ENCODE measurements at regions not wholly inside any gene's neighbourhood (a gene's known extent, or its start where the extent isn't known, plus 50 kb on each side); places are given as distances from the start of the nearest gene placed in this dataset.

- DNase-seq (ENCODE audit: low spot score): no peak
Observed at GRCh38 chr11:127135256-127135655, 134.7 kb upstream of the KIRREL3 start.

- no peak for DNase-seq (ENCODE audit: low spot score)
Observed at GRCh38 chr11:127133061-127133460, 132.5 kb upstream of the KIRREL3 start.

- no peak for DNase-seq (ENCODE audit: low spot score)
Observed at GRCh38 chr11:127130321-127130720, 129.8 kb upstream of the KIRREL3 start.

DNA sequence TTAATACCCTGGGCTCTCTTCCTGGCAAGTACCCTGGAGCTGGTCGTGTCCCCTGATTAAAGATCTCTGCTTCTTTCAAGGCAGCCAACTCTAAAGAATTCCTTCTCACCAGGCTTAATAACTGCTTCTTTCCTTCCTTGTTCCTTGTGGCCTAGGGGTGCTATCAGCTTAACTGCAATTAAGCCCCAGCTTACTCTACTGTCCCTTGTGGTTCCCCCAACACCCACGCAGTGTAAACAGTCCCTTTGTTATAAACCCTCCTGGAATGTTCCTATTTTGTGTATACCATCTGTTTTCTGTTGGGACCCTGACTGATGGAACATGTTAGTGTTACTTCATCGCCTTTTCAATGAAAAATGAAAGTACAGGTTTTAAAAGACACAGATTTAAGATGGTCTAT, 126.4 kb upstream of the KIRREL3 start:
- no peak for DNase-seq (ENCODE audit: low spot score)

DNA sequence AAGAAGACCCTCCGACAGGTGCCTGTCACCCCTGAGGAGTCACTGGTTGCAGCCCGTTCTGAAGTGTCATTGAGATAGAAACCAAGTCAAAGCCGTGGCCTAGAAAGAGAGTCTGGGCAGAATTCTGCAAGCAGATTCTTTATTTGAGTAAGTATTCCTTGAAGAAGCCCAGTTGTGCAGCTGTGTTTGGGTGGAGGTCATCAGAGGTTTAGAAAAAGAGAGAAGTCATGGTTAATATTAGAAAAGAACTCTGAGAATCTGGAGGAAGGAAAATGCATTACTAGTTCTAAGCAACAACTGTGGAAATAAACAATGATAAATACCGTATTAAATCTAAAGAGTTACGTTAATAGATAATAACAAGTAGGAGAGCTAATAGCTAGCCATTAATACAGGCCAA, 118.8 kb upstream of the KIRREL3 start:
- DNase-seq (ENCODE audit: low spot score): no peak

DNA sequence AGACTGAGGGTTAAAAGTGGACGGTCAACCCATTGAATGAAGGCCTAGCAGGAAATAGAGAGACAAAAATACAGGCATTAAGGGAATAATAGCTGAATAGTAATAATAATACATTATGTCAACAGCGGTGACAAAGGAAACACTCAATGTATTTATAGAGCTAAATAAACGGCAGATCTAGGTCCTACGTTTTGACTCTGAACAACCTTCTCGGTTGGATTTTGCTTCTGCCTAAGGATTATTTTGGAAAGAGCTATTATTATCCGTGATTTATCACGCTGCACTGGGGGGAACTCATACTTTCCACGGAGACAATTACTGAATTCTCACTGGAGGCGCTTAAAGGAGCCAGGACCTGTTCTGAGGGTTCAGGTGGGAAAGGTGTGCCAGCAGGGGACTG, 118.2 kb upstream of the KIRREL3 start:
- no peak for DNase-seq (ENCODE audit: low spot score)

GRCh38 chr11:127117231-127117739, 116.7 kb upstream of the KIRREL3 start:
- no peak for DNase-seq (ENCODE audit: low spot score)

DNA sequence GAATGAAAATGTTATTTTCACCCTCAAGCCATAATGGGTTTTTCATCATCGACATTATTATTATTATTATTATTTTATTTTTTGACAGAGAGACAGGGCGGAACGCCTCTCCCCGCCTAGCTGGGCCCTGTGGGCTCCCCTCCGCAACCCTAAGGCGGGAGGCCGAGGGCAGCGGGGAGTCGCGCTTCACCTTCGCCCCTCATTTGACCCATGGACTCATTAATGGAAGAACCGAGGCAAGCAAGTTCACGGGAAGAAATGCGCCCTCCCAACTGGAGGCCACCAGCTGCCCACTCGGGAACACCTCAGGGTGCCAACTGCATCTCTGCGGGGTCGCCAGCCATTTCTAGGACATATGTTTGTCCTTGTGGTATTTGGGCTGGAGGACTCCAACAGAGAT, 115.3 kb upstream of the KIRREL3 start:
- no peak for DNase-seq (ENCODE audit: low spot score)

- no peak for DNase-seq (ENCODE audit: low spot score)
Observed at GRCh38 chr11:127114035-127114434, 113.5 kb upstream of the KIRREL3 start.

- DNase-seq (ENCODE audit: low spot score): no peak
Observed at GRCh38 chr11:127110542-127110941, 110.0 kb upstream of the KIRREL3 start.

DNA sequence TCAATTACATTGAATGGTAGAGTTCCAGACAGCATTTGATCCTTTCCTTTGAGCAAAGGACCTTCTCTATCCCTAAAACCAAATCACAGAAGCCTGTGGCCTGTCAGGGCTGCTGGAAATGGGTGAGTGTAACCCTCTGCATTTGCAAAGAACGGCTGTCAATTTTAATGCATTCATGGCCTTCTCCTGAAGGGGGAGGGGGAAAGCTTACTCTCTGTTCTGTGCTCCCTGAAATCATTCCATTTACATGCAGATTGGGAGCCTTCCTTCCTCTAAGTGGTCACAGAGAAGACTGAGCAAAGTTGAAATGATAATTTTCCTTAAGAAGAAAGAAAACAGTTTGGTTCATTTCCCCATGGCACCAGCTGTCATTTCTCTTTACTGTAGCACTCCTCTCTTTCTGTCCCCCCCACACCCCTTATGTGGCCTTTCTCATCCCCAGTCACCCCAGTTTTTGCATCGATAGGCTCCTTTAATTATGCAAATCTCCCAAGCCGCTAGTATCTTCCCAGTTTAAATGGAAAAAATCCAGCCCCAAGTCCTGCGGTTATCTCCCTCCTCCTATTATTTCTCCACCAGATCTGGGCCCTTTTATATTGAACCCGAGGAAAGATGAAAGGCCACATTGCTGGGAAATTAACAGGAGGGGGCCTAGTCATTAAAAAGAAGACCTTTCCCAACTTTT, 109.4 kb upstream of the KIRREL3 start:
- no peak for DNase-seq (ENCODE audit: low spot score)

DNA sequence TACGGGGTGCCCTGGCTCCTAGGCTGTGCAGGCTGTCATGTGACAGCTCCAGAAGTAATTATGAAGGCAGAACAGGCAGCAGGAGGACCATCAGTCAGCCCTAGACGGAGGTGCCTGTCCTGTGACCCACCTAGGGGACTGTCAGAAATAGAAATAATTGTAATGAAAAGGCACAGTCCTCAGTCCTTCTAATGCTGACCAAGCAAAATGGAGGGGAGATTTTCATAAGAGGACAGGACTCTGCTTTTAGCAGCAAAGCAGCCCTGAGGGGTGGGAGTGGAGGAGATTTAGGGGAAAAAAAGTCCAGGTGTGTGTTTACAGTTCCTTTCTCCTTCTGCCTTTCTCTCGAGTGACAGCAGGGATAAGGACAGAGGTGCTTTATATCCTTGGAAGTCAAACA, 108.3 kb upstream of the KIRREL3 start:
- DNase-seq (ENCODE audit: low spot score): no peak

DNA sequence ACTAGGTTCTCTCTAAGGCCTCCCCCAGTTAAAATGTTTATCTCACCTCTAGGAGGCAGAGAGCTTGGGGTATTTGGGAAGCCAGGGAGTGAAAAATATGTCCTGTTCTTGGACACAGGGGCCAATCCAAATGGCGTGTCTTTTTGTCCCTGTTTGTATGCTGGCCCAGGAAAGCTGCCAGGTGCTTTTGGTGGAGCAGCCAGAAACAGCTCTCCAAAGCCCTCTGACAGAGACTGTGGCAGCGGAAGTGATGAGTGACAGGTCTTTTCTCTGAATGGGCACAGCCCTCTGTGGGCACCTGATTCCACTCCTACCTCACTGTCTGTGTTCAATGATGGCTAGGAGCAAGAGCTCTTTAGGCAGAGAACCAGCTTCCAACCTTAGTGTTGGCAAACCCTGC, 106.4 kb upstream of the KIRREL3 start:
- DNase-seq (ENCODE audit: low spot score): no peak

DNA sequence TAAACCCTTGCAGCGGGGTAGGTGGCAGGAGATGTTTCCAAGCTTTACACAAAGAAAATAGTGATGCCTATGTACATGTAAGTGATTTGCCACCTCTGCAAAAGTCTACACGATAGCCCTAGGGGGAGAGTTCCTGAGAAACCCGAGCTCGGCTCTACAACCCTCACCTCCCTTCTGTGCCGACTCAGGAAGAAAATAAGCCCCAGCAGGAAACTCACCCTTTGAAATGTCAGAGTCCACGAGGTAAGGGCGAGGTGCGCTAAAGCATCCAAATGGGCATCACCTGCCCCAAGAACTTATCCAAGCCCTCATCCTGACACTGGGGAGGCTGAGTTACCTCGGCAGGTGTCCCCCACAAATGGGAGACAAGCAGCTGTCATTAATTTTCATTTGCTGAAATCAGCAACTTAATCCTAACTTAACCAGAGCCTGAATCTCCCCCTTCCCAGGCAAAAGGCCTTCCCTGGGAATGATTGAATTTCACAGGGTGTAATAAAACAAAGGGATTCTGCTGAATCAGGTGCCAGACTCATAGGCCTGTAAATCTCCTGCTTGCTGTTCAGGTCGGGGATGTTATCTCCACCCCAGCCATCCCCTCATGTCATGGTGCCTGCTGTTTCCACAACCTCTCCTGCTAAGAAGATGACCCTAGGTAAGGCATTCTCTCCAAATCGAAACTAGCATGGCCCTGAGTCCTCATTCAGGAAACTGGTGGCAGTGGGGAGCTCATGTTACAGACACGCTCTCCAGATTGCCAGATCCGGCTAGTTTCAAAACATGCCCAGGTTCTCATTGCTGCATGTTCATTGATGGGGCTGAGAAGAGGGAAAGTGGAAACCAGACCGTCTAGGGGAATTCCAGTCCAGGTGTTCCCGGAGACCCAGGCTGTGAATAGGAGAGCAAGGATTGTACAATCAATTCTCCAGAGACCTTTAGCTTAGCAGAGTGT, 105.3 kb upstream of the KIRREL3 start:
- DNase-seq (ENCODE audit: low spot score): peak; percentile 21

DNA sequence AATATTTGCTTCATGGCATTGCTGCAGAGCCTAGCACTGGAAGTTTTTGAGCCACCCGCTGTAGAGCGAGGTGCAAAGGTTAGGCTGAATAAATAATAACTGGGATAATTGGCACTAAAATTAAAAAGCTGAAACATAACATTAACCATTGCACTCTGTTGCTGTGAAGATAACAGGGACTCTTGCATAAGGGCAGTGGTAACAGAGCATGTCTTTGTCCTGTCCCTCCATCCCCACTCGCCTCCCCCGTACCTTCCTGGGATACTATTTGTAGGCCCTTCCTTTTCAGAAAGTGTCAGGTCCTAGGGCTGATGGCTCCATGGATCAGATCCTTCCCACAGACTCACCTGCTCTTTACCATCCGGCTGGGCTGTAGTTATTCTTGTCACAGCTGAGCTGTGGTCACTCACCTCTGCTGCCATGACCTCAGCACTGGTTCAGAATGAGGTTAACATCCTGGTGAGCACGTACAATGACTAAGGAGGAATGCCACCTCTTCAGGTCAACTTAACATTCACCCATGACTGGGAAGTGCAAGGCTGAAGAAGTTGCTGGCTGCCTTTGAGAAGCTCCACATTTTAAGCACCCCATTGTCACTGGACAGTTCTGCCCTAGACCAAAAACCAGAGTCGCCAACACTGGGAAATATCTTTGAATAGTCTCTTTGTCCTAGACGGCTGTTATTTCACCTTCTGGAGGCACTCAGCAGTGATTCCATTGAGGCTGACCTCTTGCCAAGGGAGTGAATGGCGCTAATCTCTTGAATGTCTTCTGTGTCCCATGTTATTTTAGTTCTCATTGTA, 103.2 kb upstream of the KIRREL3 start:
- no peak for DNase-seq (ENCODE audit: low spot score)

DNA sequence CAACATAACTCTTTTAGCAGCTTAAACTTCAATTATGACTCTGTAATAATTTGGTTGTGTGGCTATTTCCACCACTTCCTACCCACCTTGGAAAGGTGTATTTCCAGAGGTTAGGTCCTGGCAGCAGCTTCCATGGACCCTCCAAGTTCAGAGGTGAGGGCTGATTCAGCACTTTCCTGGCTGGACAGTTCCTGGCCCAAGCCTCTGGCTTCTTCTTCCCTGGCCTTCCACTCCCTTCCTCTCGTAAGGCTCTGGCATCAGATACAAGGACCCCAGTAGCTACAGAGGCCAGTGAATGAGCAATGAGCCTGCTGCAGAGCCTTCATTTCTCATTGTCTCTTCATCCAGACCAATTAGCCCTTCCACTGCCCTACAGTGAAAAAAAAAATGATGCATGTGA, 98.1 kb upstream of the KIRREL3 start:
- no peak for DNase-seq (ENCODE audit: low spot score)

- DNase-seq (ENCODE audit: low spot score): no peak
Observed at GRCh38 chr11:127080735-127081134, 80.2 kb upstream of the KIRREL3 start.

DNA sequence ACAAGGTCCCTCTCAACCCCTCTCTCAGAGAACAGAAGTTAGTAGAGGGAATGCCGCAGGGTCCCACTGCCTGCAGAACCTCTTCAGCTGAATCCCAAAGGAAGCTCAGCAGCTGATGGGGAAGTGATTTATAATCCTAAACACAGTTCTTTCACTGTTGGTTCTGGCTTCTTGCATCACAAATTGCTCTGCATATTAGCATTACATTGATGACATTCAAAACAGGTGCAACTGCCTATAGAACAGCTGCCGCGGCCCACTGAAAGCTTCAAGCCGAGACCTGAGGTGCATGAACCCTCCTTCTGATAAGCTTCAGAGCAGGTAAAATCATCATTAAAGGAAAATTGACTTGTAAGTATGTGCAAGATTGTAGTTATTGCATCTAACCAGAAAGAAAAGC, 75.2 kb upstream of the KIRREL3 start:
- no peak for DNase-seq (ENCODE audit: low spot score)

DNA sequence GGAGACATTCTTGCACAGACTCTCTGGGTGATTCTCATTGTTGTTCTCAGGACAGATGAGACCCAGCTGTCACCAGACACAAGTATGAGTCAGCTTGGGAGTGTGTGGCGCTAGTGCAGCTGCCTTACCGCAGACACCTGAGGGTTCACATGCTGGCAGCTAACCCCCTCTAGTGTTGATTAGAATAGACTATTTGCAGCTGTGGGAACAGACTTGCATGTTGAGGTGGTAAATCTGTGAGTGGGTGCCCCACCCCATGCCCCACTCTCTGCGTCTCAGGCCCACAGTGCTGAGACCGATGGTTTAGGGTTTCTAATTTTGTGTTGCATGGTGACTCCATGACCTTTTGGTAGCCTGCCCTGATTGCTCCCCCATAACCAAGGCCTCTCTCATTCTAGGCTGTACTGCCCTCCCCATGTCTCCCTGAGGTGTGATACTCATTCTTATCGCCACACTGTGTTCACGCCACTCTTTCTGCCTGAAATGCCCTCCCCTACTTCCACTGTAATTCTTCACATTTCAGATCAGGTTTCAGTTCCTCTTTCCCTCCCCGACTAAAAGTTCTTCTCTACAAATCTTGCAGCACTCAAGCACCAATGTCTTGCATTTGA, 73.7 kb upstream of the KIRREL3 start:
- DNase-seq (ENCODE audit: low spot score): peak; percentile 67

GRCh38 chr11:127073621-127074020, 73.1 kb upstream of the KIRREL3 start:
- no peak for DNase-seq (ENCODE audit: low spot score)

- DNase-seq (ENCODE audit: low spot score): no peak
Observed at GRCh38 chr11:127071606-127072005, 71.0 kb upstream of the KIRREL3 start.

GRCh38 chr11:127070808-127071207, 70.2 kb upstream of the KIRREL3 start:
- DNase-seq (ENCODE audit: low spot score): no peak

Measured in AG08396 (cell line).